Hepatocyte (in vitro differentiated cells): ENCODE measurements at regions not wholly inside any gene's neighbourhood (a gene's known extent, or its start where the extent isn't known, plus 50 kb on each side); places are given as distances from the start of the nearest gene placed in this dataset.

ENCODE experiments used
- EZH2 ChIP-seq: fragments of 200-600 bp; sonication (generic); IDR thresholded peaks from 2 replicates; pipeline ENCODE4 v1.6.1; 2016; ENCODE audit warnings: antibody characterized with exemption, mild to moderate bottlenecking, borderline replicate concordance
- TF ChIP-seq, protein P1 (sequence below): fragments of 200-600 bp; sonication (generic); IDR thresholded peaks from 2 replicates; pipeline ENCODE4 v1.5.1; 2016; ENCODE audit warnings: antibody characterized with exemption, mild to moderate bottlenecking; ENCODE audit not compliant: poor library complexity

GRCh38 chr5:126101901-126102300 lies 321.3 kb upstream of the GRAMD2B start:
- TF ChIP-seq, protein P1, sequence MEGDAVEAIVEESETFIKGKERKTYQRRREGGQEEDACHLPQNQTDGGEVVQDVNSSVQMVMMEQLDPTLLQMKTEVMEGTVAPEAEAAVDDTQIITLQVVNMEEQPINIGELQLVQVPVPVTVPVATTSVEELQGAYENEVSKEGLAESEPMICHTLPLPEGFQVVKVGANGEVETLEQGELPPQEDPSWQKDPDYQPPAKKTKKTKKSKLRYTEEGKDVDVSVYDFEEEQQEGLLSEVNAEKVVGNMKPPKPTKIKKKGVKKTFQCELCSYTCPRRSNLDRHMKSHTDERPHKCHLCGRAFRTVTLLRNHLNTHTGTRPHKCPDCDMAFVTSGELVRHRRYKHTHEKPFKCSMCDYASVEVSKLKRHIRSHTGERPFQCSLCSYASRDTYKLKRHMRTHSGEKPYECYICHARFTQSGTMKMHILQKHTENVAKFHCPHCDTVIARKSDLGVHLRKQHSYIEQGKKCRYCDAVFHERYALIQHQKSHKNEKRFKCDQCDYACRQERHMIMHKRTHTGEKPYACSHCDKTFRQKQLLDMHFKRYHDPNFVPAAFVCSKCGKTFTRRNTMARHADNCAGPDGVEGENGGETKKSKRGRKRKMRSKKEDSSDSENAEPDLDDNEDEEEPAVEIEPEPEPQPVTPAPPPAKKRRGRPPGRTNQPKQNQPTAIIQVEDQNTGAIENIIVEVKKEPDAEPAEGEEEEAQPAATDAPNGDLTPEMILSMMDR = no peak
- TF ChIP-seq EZH2 = no peak
